Inferior parietal cortex (tissue), 1 donor: ENCODE measurements at regions not wholly inside any gene's neighbourhood (a gene's known extent, or its start where the extent isn't known, plus 50 kb on each side); places are given as distances from the start of the nearest gene placed in this dataset.

Source experiments
- DNase-seq: peaks from one replicate; pipeline ENCODE4 v3.0.0-alpha.2; 2016; ENCODE audit errors: extremely low spot score

- DNase-seq = no peak
These were observed 190.5 kb upstream of the GSC start for GRCh38 chr14:94960285-94961001.

- no peak for DNase-seq
These were observed 183.8 kb upstream of the GSC start for GRCh38 chr14:94953541-94954260.

- DNase-seq = no peak
These were observed 182.2 kb upstream of the GSC start for GRCh38 chr14:94952097-94952496.

GRCh38 chr14:94946244-94946643 is 176.3 kb upstream of the GSC start:
- no peak for DNase-seq

GRCh38 chr14:94945615-94946014 is 175.7 kb upstream of the GSC start:
- no peak for DNase-seq

GRCh38 chr14:94944636-94945258 is 174.8 kb upstream of the GSC start:
- no peak for DNase-seq

GRCh38 chr14:94942601-94943000 is 172.7 kb upstream of the GSC start:
- DNase-seq = no peak

GRCh38 chr14:94941311-94941710 is 171.4 kb upstream of the GSC start:
- no peak for DNase-seq

- no peak for DNase-seq
These were observed 170.5 kb upstream of the GSC start for GRCh38 chr14:94940263-94940993.

- no peak for DNase-seq
These were observed 168.1 kb upstream of the GSC start for GRCh38 chr14:94938016-94938415.

- peak; percentile 4 for DNase-seq
These were observed 167.2 kb upstream of the GSC start for GRCh38 chr14:94936901-94937685.

GRCh38 chr14:94936401-94936892 is 166.5 kb upstream of the GSC start:
- peak; percentile 52 for DNase-seq

GRCh38 chr14:94935706-94936300 is 165.9 kb upstream of the GSC start:
- DNase-seq = no peak

- no peak for DNase-seq
These were observed 164.4 kb upstream of the GSC start for GRCh38 chr14:94934276-94934810.

GRCh38 chr14:94933486-94933885 is 163.6 kb upstream of the GSC start:
- no peak for DNase-seq

GRCh38 chr14:94932589-94932988 is 162.7 kb upstream of the GSC start:
- DNase-seq = no peak

- no peak for DNase-seq
These were observed 160.8 kb upstream of the GSC start for GRCh38 chr14:94930690-94931089.

- DNase-seq = no peak
These were observed 159.4 kb upstream of the GSC start for GRCh38 chr14:94929354-94929753.

- DNase-seq = no peak
These were observed 156.3 kb upstream of the GSC start for GRCh38 chr14:94926176-94926575.

GRCh38 chr14:94925416-94926173 is 155.7 kb upstream of the GSC start:
- no peak for DNase-seq
